ENCODE measurements at regions not wholly inside any gene's neighbourhood (a gene's known extent, or its start where the extent isn't known, plus 50 kb on each side); places are given as distances from the start of the nearest gene placed in this dataset.

GRCh38 chr15:25137013-25137412 lies 182.2 kb downstream of the SNRPN start:
- no peak for DNase-seq
- no peaks in the 10 kb centered on the region for H3K4me1 Mint-ChIP-seq (ENCODE audit: low read depth)
- no peak overlapping the region for H3K27ac Mint-ChIP-seq
- H3K9me3 Mint-ChIP-seq: peaks cover 3% of the 10 kb centered on the region; the same call in 1 of the 2 replicates
- H3K36me3 Mint-ChIP-seq (ENCODE audit: low read depth): no peaks in the 10 kb centered on the region; the same call in 1 of the 2 replicates
- no peak overlapping the region for H3K4me3 Mint-ChIP-seq
- TF ChIP-seq CTCF (IDR thresholded peaks at IDR 0.05): no peak
- peaks cover 3% of the 10 kb centered on the region; the same call in 1 of the 2 replicates for H3K27me3 Mint-ChIP-seq (ENCODE audit: insufficient read depth)

- no peak overlapping the region for H3K4me3 Mint-ChIP-seq
- no peak for DNase-seq
- peaks cover 2% of the 10 kb centered on the region for H3K36me3 Mint-ChIP-seq (ENCODE audit: low read depth)
- no peaks in the 10 kb centered on the region for H3K4me1 Mint-ChIP-seq (ENCODE audit: low read depth)
- H3K27me3 Mint-ChIP-seq (ENCODE audit: insufficient read depth): no peaks in the 10 kb centered on the region
- no peak overlapping the region for H3K27ac Mint-ChIP-seq
- peaks cover 30% of the 10 kb centered on the region for H3K9me3 Mint-ChIP-seq
- TF ChIP-seq CTCF (IDR thresholded peaks at IDR 0.05): no peak
Measured at GRCh38 chr15:25169318-25169717, 214.5 kb downstream of the SNRPN start.

- peaks cover 9% of the 10 kb centered on the region for H3K36me3 Mint-ChIP-seq (ENCODE audit: low read depth)
- H3K4me1 Mint-ChIP-seq (ENCODE audit: low read depth): no peaks in the 10 kb centered on the region
- H3K27ac Mint-ChIP-seq: no peak overlapping the region
- H3K9me3 Mint-ChIP-seq: peaks cover 39% of the 10 kb centered on the region
- no peak for TF ChIP-seq CTCF (IDR thresholded peaks at IDR 0.05)
- no peak overlapping the region for H3K4me3 Mint-ChIP-seq
- no peak for DNase-seq
- no peaks in the 10 kb centered on the region for H3K27me3 Mint-ChIP-seq (ENCODE audit: insufficient read depth)
Measured at GRCh38 chr15:25170113-25170731, 215.4 kb downstream of the SNRPN start.

GRCh38 chr15:25170781-25171110 lies 216.0 kb downstream of the SNRPN start:
- Mint-ChIP-seq H3K36me3 (ENCODE audit: low read depth) (peaks cover 9% of the 10 kb centered on the region), H3K9me3 (peaks cover 43% of the 10 kb centered on the region), H3K27me3 (ENCODE audit: insufficient read depth) (no peaks in the 10 kb centered on the region), H3K4me3 (no peak overlapping the region), H3K27ac (no peak overlapping the region), H3K4me1 (ENCODE audit: low read depth) (no peaks in the 10 kb centered on the region)
- no peak for DNase-seq
- TF ChIP-seq CTCF (IDR thresholded peaks at IDR 0.05): no peak

GRCh38 chr15:25171111-25171811 lies 216.5 kb downstream of the SNRPN start:
- Mint-ChIP-seq H3K4me3 (no peak overlapping the region), H3K27me3 (ENCODE audit: insufficient read depth) (no peaks in the 10 kb centered on the region), H3K27ac (no peak overlapping the region), H3K4me1 (ENCODE audit: low read depth) (no peaks in the 10 kb centered on the region), H3K9me3 (peaks cover 48% of the 10 kb centered on the region), H3K36me3 (ENCODE audit: low read depth) (peaks cover 9% of the 10 kb centered on the region)
- TF ChIP-seq CTCF (IDR thresholded peaks at IDR 0.05): no peak
- no peak for DNase-seq
